ENCODE measurements at regions not wholly inside any gene's neighbourhood (a gene's known extent, or its start where the extent isn't known, plus 50 kb on each side); places are given as distances from the start of the nearest gene placed in this dataset.

DNA sequence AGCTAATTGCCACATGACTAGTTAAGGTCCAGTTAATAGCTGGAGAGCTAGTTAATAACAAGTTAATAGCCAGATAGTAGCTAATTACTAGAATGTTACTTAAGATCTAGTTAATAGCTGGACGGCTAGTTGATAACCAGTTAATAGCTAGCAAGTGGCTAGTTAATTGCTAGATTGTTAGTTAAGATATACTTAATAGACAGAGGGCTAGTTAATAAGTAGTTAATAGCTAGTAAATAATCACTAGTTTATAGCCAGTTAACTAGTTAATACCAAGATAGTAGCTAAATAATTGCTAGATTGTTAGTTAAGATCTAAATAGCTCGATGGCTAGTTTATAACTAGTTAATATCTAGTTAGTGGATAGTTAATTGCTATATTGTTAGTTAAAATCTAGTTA, 632.6 kb upstream of the CT83 start:
- TF ChIP-seq POLR2AphosphoS5 (IDR thresholded peaks at IDR 0.05) (no peak), POLR2A (IDR thresholded peaks at IDR 0.05) (no peak)
- TF ChIP-seq, protein P1, sequence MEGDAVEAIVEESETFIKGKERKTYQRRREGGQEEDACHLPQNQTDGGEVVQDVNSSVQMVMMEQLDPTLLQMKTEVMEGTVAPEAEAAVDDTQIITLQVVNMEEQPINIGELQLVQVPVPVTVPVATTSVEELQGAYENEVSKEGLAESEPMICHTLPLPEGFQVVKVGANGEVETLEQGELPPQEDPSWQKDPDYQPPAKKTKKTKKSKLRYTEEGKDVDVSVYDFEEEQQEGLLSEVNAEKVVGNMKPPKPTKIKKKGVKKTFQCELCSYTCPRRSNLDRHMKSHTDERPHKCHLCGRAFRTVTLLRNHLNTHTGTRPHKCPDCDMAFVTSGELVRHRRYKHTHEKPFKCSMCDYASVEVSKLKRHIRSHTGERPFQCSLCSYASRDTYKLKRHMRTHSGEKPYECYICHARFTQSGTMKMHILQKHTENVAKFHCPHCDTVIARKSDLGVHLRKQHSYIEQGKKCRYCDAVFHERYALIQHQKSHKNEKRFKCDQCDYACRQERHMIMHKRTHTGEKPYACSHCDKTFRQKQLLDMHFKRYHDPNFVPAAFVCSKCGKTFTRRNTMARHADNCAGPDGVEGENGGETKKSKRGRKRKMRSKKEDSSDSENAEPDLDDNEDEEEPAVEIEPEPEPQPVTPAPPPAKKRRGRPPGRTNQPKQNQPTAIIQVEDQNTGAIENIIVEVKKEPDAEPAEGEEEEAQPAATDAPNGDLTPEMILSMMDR (IDR thresholded peaks at IDR 0.05), result no peak
